Activated naive CD4-positive, alpha-beta T cell treated with anti-CD3 and anti-CD28 coated beads, Interleukin-2, amount 10 ng/mL, durations not matched to agents 7 days and 5 days (primary cell): ENCODE measurements at regions not wholly inside any gene's neighbourhood (a gene's known extent, or its start where the extent isn't known, plus 50 kb on each side); places are given as distances from the start of the nearest gene placed in this dataset.

ENCODE experiments used
- CTCF ChIA-PET: fragments of 350-600 bp; sonication (Branson Sonifier 250); formaldehyde crosslinking; loops from one replicate; lab custom pipeline; 2021; ENCODE audit warnings: antibody characterized with exemption; lab: Charles Lee
- DNase-seq: peaks from one replicate; pipeline ENCODE4 v3.0.0-alpha.2; 2020
- H3K27ac Mint-ChIP-seq: one replicate; pipeline ENCODE4 v1.8.0; 2021; ENCODE audit warnings: mild to moderate bottlenecking, moderate library complexity, mixed read lengths
- H3K27me3 Mint-ChIP-seq: one replicate; pipeline ENCODE4 v1.8.0; 2021; ENCODE audit warnings: mild to moderate bottlenecking, mixed read lengths
- H3K36me3 Mint-ChIP-seq: one replicate; pipeline ENCODE4 v1.8.0; 2021; ENCODE audit warnings: mixed read lengths
- H3K4me1 Mint-ChIP-seq: one replicate; pipeline ENCODE4 v1.8.0; 2021; ENCODE audit warnings: mixed read lengths
- H3K4me3 Mint-ChIP-seq: one replicate; pipeline ENCODE4 v1.8.0; 2021; ENCODE audit warnings: mild to moderate bottlenecking, moderate library complexity, mixed read lengths
- H3K9me3 Mint-ChIP-seq: one replicate; pipeline ENCODE4 v1.8.0; 2021; ENCODE audit warnings: mixed read lengths

GRCh38 chr1:194268839-194269238 is 1082.4 kb upstream of the B3GALT2 start:
- no peak for DNase-seq
- Mint-ChIP-seq H3K4me1 (no peaks in the 10 kb centered on the region), H3K4me3 (no peak overlapping the region)

DNA sequence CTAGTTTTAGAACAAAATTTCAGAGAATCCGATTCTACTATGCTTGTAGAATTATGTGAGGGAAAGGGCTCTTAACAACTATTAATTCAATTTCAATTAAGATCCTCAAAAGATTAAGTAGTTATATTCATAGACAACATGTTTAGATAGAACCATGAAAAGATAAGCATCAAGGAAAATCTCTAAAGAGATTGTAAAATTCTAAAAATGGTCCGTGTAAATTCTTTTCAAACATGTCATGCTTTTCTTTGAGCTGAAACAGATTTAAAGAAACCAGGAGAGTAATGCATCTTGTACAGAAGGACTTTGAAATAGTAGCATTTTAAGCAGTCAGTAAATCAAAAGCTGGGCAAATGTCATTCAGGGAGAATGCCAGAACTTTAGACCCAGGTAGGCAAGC is 1080.6 kb upstream of the B3GALT2 start:
- peaks cover 6% of the 10 kb centered on the region for H3K9me3 Mint-ChIP-seq
- DNase-seq = no peak
- CTCF ChIA-PET = no interaction called here
- H3K27me3 Mint-ChIP-seq = no peaks in the 10 kb centered on the region
- no peak overlapping the region for H3K27ac Mint-ChIP-seq
- H3K36me3 Mint-ChIP-seq = no peaks in the 10 kb centered on the region
- H3K4me1 Mint-ChIP-seq = no peaks in the 10 kb centered on the region
- no peak overlapping the region for H3K4me3 Mint-ChIP-seq

More at GRCh38 chr1:194268839-194269238, 1082.4 kb upstream of the B3GALT2 start:
- no peaks in the 10 kb centered on the region for H3K9me3 Mint-ChIP-seq
- CTCF ChIA-PET = no interaction called here
- no peaks in the 10 kb centered on the region for H3K27me3 Mint-ChIP-seq
- H3K36me3 Mint-ChIP-seq = no peaks in the 10 kb centered on the region
- no peak overlapping the region for H3K27ac Mint-ChIP-seq

- Mint-ChIP-seq H3K9me3 (no peaks in the 10 kb centered on the region), H3K27me3 (no peaks in the 10 kb centered on the region), H3K4me1 (no peaks in the 10 kb centered on the region), H3K27ac (no peak overlapping the region), H3K4me3 (no peak overlapping the region), H3K36me3 (no peaks in the 10 kb centered on the region)
- no peak for DNase-seq
- CTCF ChIA-PET = no interaction called here
Observed at GRCh38 chr1:194256010-194256409, 1069.6 kb upstream of the B3GALT2 start.

DNA sequence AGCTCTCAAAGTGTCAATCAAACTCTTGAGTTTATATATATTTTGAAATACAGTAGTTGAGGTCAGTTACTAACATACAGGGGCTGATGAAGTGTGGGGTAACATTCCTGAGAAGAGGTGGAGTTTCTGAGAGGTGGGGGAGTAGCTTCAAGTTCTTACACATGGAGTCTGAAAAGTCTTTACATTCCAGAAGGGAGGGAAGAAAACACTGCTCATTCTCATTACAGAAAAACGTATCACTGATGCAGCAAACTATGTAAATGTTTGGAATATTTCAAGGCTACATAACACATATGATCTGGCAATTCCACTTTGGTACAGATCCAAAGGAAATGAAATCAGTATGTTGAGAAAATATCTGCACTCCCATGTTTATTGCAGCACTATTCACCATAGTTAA is 1065.8 kb upstream of the B3GALT2 start:
- H3K27ac Mint-ChIP-seq = no peak overlapping the region
- no peaks in the 10 kb centered on the region for H3K27me3 Mint-ChIP-seq
- no peaks in the 10 kb centered on the region for H3K36me3 Mint-ChIP-seq
- CTCF ChIA-PET = no interaction called here
- no peaks in the 10 kb centered on the region for H3K9me3 Mint-ChIP-seq
- no peak for DNase-seq
- no peaks in the 10 kb centered on the region for H3K4me1 Mint-ChIP-seq
- no peak overlapping the region for H3K4me3 Mint-ChIP-seq

DNA sequence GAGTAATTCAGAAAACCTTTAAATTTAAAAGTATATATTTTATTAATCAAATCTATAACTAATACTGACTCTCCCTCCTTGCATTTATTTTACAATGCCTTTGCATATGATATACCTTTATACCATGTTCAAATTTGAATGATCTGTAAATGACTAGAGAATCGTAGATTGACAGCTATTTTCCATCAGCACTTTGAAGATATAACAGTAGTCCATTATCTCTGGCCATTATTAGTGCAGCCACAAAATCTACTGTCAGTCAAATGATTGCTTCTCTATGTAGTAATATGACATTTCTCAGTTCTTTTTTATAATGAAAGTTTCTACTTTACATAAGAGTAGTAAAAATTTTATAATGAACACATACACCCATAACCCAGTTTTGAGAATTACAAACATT is 1054.8 kb upstream of the B3GALT2 start:
- H3K4me1 Mint-ChIP-seq = no peaks in the 10 kb centered on the region
- no peaks in the 10 kb centered on the region for H3K27me3 Mint-ChIP-seq
- H3K4me3 Mint-ChIP-seq = no peak overlapping the region
- CTCF ChIA-PET = no interaction called here
- no peaks in the 10 kb centered on the region for H3K9me3 Mint-ChIP-seq
- no peaks in the 10 kb centered on the region for H3K36me3 Mint-ChIP-seq
- DNase-seq = no peak
- H3K27ac Mint-ChIP-seq = no peak overlapping the region

- CTCF ChIA-PET = no interaction called here
- no peak for DNase-seq
Observed at GRCh38 chr1:194233069-194233468, 1046.7 kb upstream of the B3GALT2 start.

DNA sequence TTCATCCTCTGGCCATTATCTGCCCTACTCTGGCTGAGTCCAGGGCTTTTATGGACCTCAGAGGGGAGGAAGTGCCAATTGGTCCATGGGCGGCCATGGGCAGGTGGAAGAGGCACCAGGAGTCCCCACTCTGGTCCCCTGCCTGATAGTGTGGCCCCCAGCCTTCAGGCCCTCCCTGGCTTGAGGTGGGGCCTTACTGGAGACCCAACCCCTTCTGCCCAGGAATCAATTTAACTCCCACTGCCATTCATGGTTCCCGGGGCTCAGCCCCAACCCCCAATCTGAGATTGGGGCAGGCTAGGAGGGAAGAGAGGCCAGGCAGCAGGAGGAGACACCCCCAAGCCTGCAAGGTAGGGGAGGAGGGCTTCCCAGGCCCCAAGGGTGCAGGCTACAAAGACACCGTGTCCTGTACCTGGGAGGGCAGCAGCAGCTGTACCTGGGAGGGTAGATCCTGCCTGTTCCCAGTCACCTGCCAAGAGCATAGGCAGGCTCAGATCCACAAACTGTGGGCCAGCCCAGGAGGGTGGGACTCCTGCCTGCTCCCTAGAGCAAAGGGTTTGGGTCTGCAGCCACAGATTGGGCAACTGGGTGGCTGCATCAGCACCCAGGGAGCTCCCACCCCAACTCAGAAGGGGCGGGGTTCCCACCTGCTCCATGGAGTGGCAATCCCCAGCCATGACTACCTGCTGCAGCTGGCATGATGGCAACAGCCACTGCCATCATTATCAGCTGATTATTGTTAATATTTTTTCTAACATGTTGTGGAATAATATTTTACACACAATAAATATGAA is 1044.1 kb upstream of the B3GALT2 start:
- Mint-ChIP-seq H3K36me3 (no peaks in the 10 kb centered on the region), H3K27me3 (no peaks in the 10 kb centered on the region), H3K27ac (no peak overlapping the region), H3K4me1 (peaks cover 5% of the 10 kb centered on the region), H3K9me3 (no peaks in the 10 kb centered on the region), H3K4me3 (no peak overlapping the region)
- CTCF ChIA-PET = no interaction called here
- DNase-seq = no peak

More at GRCh38 chr1:194233069-194233468, 1046.7 kb upstream of the B3GALT2 start:
- Mint-ChIP-seq H3K27me3 (no peaks in the 10 kb centered on the region), H3K27ac (no peak overlapping the region), H3K4me3 (no peak overlapping the region), H3K4me1 (no peaks in the 10 kb centered on the region), H3K36me3 (no peaks in the 10 kb centered on the region), H3K9me3 (no peaks in the 10 kb centered on the region)

GRCh38 chr1:194228427-194228826 is 1042.0 kb upstream of the B3GALT2 start:
- Mint-ChIP-seq H3K36me3 (no peaks in the 10 kb centered on the region), H3K4me3 (no peak overlapping the region), H3K27me3 (no peaks in the 10 kb centered on the region), H3K9me3 (no peaks in the 10 kb centered on the region), H3K4me1 (peaks cover 7% of the 10 kb centered on the region), H3K27ac (no peak overlapping the region)
- no peak for DNase-seq
- CTCF ChIA-PET = no interaction called here

DNA sequence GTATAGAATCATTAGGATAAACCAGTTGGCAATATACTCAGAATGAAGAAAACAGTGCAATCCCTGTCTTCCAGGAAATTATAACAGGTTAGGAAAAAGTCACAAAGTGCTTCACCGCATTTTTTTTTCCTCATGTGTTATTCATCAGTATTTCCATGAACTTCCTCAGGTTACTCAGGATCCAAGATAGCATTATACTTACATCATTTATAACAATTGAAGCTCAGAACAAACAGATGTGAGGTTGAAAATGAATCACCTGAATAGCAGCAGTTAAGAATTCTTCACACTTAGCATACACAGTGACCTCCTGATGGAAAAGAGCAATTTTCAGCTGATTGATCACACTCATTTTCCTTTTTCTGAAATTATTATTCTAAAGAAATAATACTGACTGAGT is 1040.7 kb upstream of the B3GALT2 start:
- CTCF ChIA-PET = no interaction called here
- H3K27me3 Mint-ChIP-seq = no peaks in the 10 kb centered on the region
- H3K36me3 Mint-ChIP-seq = no peaks in the 10 kb centered on the region
- DNase-seq = no peak
- peaks cover 7% of the 10 kb centered on the region for H3K4me1 Mint-ChIP-seq
- no peaks in the 10 kb centered on the region for H3K9me3 Mint-ChIP-seq
- no peak overlapping the region for H3K4me3 Mint-ChIP-seq
- H3K27ac Mint-ChIP-seq = no peak overlapping the region

- H3K27me3 Mint-ChIP-seq = no peaks in the 10 kb centered on the region
- CTCF ChIA-PET = no interaction called here
- H3K4me1 Mint-ChIP-seq = peaks cover 7% of the 10 kb centered on the region
- no peaks in the 10 kb centered on the region for H3K36me3 Mint-ChIP-seq
- no peak overlapping the region for H3K27ac Mint-ChIP-seq
- H3K9me3 Mint-ChIP-seq = no peaks in the 10 kb centered on the region
- H3K4me3 Mint-ChIP-seq = no peak overlapping the region
- no peak for DNase-seq
Observed at GRCh38 chr1:194225821-194226220, 1039.4 kb upstream of the B3GALT2 start.

- no peak overlapping the region for H3K27ac Mint-ChIP-seq
- H3K27me3 Mint-ChIP-seq = no peaks in the 10 kb centered on the region
- CTCF ChIA-PET = no interaction called here
- no peak overlapping the region for H3K4me3 Mint-ChIP-seq
- peaks cover 7% of the 10 kb centered on the region for H3K4me1 Mint-ChIP-seq
- H3K9me3 Mint-ChIP-seq = no peaks in the 10 kb centered on the region
- DNase-seq = no peak
- no peaks in the 10 kb centered on the region for H3K36me3 Mint-ChIP-seq
Observed at GRCh38 chr1:194223596-194223995, 1037.2 kb upstream of the B3GALT2 start.

DNA sequence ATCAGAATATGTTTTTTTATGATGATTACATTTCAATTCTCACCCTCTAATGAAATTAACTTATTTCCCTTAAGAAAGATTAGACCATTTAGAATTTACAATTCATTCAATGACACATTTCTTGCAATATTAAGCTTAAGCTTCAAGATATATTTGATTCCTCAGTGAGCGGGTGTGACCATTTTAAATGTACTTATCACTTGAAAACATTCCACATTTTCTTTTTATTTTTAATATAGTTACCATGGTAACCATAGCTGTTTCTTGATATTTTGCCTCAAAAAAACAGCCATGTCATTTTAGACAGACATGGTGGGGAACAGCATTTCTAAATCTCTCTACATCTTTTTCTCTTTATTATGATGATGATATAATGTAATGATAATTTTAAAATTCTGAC is 1029.0 kb upstream of the B3GALT2 start:
- Mint-ChIP-seq H3K4me3 (no peak overlapping the region), H3K27ac (no peak overlapping the region), H3K4me1 (no peaks in the 10 kb centered on the region), H3K27me3 (no peaks in the 10 kb centered on the region), H3K36me3 (no peaks in the 10 kb centered on the region), H3K9me3 (no peaks in the 10 kb centered on the region)
- no peak for DNase-seq
- CTCF ChIA-PET = no interaction called here

DNA sequence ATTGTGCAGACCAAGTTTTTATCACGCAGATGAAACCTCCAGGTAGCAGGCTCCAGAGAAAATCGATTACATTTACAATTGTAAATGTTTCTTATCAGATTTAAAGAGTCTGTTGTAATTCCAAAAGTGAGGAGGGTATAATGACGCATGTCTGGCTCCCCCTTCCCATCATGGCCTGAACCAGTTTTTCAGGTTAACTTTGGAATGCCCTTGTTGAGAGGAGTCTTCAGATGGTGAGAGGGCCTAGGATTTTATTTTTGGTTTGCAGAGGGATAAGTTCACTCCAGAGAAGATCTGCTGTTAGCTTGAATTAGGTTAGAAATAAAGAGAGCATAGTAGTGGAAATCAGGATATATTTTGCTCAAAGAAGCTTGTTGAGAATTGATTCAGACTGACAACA is 1028.3 kb upstream of the B3GALT2 start:
- CTCF ChIA-PET = no interaction called here
- Mint-ChIP-seq H3K4me3 (no peak overlapping the region), H3K4me1 (no peaks in the 10 kb centered on the region), H3K27ac (no peak overlapping the region), H3K9me3 (no peaks in the 10 kb centered on the region), H3K36me3 (no peaks in the 10 kb centered on the region), H3K27me3 (no peaks in the 10 kb centered on the region)
- DNase-seq = no peak

GRCh38 chr1:194209920-194210319 is 1023.5 kb upstream of the B3GALT2 start:
- no peak overlapping the region for H3K27ac Mint-ChIP-seq
- CTCF ChIA-PET = no interaction called here
- no peaks in the 10 kb centered on the region for H3K36me3 Mint-ChIP-seq
- no peaks in the 10 kb centered on the region for H3K9me3 Mint-ChIP-seq
- no peak for DNase-seq
- no peaks in the 10 kb centered on the region for H3K4me1 Mint-ChIP-seq
- H3K27me3 Mint-ChIP-seq = no peaks in the 10 kb centered on the region
- no peak overlapping the region for H3K4me3 Mint-ChIP-seq

- no peaks in the 10 kb centered on the region for H3K27me3 Mint-ChIP-seq
- no peak overlapping the region for H3K27ac Mint-ChIP-seq
- CTCF ChIA-PET = no interaction called here
- no peak for DNase-seq
- H3K9me3 Mint-ChIP-seq = no peaks in the 10 kb centered on the region
- no peaks in the 10 kb centered on the region for H3K4me1 Mint-ChIP-seq
- no peak overlapping the region for H3K4me3 Mint-ChIP-seq
- H3K36me3 Mint-ChIP-seq = no peaks in the 10 kb centered on the region
Observed at GRCh38 chr1:194208674-194209073, 1022.3 kb upstream of the B3GALT2 start.
